DMS114 treated with DMSO at 0.1 percent for 48 hours (cell line): ENCODE measurements at regions not wholly inside any gene's neighbourhood (a gene's known extent, or its start where the extent isn't known, plus 50 kb on each side); places are given as distances from the start of the nearest gene placed in this dataset.

Source experiments
- DNase-seq: peaks from one replicate; lab custom pipeline; 2025; ENCODE audit not compliant: unreplicated experiment; lab: John Stamatoyannopoulos, UW

- no peak for DNase-seq
These were observed 53.2 kb upstream of the TFEC start for GRCh38 chr7:116083796-116084195.

DNA sequence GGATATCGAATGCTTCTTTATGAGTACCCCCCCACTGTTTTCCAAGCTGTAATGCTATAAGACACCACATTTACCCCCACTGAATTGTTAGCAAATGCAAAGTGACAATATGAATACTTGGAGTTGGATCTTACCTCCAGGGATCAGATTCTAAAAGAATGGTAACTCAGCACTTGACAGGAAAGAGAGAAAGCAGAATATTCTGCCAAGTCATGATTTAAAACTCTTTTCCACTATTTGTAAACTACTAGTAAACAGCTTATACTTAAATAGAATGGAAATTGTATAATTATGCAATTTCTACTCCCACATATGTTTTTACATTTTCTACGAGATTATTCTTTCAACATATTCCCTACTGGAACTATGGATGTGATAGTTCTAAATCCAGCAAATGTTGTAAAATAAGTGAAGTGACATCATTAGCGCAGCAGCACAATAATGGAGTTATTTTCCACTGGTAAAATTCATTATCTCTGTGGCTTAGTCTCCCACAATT, 56.0 kb upstream of the TFEC start:
- no peak for DNase-seq

DNA sequence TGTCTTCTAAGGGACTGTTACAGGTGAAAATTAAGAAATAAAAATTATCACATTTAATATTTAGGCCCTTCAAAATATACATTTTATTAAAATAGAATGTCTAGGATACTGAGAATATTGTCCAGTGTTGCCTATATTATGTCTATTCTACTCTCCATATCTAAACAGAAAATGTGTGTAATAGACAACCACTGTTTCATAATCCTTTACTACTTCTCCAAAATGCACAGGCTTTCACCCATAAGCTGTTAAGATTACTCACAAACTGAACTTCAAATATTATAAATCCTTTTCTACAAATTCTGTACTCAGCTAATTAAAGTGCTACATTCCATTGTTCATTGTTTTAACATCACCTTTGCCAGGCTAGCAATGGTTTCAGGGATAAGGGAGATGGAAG, 56.7 kb upstream of the TFEC start:
- DNase-seq: no peak

DNA sequence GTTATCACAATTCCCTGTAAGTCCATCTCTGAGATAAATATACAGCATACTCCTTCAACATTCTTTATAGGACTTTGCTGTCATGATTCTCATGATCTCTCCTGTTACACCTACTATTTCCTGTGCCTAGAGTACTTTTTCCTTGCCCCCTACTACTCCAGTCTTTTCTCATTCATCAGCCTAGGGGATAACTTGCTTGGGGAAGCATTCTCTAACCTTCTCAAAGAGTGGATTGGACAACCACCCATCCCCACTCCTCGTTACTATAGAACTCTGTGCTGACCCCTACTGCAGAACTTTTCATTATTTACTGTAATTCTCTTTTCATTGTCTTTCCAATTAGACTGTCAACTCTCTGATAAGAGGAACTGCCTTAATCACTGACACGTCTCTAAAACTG, 57.4 kb upstream of the TFEC start:
- no peak for DNase-seq

- no peak for DNase-seq
These were observed 58.7 kb upstream of the TFEC start for GRCh38 chr7:116089293-116089692.

DNA sequence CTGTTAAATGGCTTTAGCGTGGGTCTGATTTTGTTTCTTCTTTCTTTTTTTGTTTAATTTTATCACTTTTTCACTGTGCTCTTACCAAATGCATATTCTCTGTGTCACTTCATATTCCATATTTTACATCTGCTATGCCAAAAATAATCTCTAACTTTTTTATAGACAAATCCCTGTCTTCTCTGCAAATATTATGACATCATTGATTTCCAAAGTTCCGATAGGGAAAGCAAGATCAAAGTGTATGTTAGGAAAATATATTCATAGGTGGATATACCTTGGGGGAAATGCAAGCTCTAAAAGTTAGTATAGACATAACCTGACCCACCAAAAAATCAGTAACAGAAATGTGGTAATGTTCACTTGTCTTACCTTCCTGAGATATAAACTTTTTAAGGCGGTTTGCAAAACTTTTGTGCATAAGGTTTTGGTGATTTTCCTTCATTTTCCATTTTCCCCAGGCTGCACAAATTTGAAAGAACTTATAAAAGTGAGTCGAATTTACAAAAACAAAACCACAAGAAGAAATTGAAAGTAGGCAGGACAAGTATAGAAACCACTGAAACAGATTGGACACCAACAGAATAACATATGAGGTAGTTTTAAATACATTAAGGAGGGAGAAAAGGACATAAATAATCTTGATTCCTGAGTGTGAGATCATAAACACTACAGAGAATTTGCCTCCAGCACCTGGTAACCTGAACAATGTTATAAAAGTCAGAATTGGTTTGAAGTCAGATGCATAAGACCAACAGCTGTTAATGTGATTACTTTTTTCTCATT, 63.1 kb upstream of the TFEC start:
- DNase-seq: no peak

GRCh38 chr7:116095396-116095795, 64.8 kb upstream of the TFEC start:
- DNase-seq: no peak

DNA sequence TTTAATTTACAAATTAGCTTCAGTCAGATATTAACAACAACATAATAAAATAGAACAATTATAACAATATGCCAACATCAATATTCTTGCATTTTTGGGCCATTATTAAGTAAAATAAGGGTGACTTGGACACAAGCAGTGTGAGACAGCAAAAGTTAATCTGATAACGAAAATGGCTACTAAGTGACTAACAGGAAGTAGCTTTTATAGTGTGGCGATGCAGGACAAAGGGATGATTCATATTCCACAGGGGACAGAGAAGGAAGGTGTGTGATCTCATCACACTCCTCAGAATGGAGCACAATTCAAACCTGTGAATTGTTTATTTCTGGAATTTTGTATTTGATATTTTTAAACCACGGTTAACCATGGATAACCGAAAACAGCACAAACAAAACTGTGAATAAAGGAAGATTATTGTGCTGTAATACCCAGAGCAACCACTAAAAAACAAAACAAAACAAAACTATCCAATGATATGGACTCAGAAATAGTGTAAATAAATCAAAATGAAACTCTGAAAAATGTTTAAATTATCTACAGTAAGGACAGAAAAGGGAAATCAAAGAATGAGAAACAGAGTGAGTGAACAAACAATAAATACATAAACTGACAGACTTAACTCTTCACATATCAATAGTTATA, 66.9 kb upstream of the TFEC start:
- DNase-seq: peak; percentile 0

DNA sequence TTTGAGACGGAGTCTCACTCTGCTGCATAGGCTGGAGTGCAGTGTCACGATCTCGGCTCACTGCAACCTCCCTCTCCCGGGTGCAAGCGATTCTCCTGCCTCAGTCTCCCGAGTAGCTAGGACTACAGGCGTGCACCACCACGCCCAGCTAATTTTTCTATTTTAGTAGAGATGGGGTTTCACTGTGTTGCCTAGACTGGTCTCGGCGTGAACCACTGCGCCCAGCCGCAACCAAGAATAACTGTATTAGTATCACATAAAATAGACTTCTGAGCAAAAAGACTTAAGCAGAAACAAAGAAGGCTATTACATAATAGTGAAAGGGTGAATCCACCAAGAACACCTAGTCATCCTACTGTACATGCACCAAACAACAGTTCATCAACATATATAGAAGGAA, 67.6 kb upstream of the TFEC start:
- no peak for DNase-seq

DNA sequence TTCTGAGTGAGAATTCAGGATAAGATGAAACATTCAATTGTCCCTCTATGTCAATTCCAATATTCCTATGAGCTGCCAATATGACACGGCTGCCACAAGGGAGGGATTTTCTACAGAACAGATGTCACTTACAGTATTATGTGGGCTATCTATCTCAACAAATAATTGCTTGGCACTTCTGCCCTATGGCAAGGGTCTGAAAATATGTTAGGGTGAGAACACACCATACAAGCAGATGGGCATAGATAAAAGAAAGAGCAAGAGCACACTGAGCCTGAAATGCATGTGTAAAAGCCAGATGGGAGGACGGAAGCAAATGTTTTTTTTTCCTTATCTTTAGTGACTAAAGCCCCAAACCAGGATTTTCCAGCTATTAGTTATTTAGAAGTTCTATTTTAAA, 70.1 kb upstream of the TFEC start:
- no peak for DNase-seq

DNA sequence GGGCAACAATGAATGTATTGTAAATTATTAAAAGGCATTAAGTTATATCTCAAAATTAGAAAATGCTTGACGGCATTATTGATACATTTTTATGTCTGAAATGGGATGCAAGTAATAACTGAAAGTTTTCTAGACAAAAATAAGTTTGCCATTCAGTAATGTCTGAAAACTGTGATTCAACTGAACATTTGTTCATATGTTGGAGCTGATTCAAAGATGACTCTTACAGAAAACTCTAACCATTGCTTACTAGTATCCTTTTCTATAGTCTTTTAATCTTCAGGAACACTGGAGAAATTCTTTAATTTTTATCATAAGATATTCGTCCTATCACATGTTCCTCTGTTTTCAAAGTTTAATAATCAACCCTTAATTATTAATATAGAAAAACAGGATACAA, 71.1 kb upstream of the TFEC start:
- DNase-seq: no peak

DNA sequence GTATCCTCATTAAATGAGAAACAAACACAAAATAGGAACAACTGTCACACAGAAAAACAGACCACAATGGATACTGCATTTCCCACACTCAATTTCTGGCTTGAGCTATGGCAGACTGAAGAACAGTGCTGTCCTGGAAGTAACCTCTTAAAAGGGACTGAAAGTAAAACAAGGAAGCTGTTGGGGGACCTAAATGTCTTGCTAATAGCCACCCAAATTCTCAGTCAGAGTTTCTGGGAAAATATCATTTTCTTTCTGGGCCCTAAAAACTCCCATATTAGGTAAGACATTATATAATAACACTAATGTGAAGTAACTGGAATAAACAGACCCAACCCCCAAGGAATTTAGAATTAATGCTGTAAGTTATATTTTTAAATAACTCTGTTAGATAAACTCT, 80.9 kb upstream of the TFEC start:
- DNase-seq: no peak

DNA sequence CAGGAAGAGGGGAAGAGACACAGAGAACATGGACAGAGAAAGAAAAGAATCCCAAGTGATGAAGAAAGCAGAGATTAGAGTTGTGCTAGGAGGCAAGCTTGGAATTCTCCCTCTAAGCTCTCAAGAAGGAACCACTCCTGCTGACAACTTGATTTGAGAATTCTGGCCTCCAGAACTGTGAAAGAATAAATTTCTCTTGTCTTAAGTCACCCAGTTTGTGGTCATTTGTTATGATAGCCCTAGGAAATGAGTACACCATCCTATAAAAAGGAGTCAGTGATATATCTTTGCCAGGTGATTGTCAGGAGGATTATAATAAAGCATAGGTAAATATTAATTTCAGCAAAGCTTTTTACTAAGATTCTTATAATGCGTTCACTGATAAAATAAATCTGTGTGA, 82.7 kb upstream of the TFEC start:
- no peak for DNase-seq

GRCh38 chr7:116120839-116121238, 89.5 kb upstream of the TES start:
- no peak for DNase-seq

DNA sequence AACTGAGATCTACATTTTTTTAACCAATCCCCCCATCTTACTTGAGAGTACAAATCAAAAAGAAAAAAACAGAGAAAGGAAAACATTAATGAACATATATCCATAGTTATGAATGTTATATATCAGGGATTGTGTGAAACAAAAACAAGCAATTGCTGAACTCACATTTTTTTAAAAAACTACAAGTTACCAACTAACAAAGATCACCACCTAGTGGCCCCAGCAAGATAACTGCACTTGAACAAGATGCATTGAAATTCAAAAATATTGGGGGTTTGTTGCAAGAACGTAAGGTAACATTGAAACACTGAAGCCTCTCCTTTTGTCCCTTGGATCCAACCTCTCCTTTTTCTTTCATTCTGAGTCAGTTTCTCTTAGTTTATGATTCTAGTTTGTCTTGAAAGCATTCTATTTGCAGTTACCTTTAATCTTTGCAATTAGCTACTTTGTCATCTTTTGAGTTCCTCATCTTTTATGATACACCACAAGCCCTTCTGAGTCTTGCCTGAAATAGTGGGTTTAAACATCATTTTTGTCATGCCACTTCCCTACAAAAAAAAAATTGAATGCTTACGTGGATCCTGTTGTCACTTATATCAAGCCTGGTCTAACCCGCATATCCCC, 87.3 kb upstream of the TES start:
- peak; percentile 12 for DNase-seq

- DNase-seq: no peak
These were observed 82.2 kb upstream of the TES start for GRCh38 chr7:116128139-116128538.

DNA sequence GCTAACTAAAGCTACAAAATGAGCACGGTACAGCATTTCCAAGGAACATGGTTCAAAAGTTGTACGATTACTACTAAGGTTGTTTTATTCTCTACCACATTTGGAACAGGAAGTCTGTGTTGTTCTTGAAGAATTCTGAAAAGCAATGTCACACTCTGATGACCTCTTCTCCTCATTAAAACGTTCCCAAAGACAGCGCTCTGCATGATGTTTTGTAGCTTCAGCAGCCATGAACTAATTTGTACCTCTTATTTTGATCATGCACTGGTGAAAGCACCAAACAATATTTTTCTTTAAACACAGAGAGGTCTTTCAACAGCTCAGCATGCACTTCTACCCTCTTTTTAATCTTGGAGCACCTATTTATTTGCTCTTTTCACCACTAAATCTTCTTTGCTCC, 75.0 kb upstream of the TES start:
- no peak for DNase-seq

GRCh38 chr7:116138202-116138801, 72.0 kb upstream of the TES start:
- DNase-seq: peak; percentile 37

DNA sequence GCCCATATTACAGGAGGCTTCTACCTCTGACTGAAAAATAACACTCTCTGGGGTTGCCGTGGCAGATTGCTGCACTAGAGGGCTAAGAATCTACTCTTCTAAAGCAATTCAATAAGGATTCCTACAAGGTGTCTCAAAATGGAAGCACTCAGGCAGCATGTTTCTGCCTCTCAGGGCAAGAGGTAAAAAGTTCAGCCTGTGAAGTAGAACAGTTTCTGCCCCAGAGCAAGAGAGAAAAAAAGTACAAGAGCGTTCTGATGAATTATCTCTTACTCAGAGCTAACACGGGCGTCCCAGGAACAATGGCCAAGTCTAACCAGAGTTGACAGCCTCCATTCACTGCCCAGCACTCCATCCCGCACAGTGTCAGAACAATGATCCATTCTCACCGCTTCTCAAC, 71.3 kb upstream of the TES start:
- no peak for DNase-seq

- no peak for DNase-seq
These were observed 70.5 kb upstream of the TES start for GRCh38 chr7:116139807-116140206.

DNA sequence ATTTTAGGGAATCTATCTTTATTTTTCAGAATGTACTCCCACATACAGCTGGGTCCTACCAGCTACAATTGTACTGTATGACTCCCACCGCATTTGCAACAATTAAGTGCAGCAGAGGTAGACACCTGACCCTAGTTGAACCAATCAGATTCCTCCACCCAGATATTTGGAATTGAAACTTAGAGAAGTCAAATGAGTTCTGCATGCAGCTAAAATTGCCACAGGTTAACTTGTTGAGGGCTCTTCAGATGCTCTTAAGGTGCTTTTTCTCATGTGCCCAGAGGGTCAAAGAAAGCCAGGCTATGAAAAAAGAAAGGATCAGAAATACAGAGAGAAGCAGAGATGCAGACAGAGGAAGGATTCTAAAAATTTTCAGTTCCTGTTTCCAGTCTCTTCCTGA, 68.0 kb upstream of the TES start:
- DNase-seq: no peak

DNA sequence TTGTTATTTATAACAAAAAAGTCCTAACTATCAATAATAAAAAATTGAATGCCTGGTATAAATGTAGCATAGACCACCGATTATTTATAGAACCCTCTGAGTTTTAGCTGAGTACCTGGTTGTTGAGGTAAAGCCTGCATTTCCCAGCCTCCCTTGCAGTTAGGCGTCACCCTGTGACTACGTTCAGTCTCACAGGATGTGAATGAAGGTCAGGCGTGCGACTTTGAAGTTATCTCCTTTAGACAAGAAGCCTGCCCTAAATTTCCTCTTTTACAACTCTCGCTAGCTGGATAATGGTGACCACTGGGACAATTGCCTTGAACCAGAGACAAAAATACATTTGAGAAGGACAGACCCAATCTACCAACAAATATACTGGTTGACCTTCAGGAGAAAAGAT, 67.5 kb upstream of the TES start:
- DNase-seq: no peak
